CD4-positive, alpha-beta T cell treated with Interleukin-21 for 1 hour (primary cell): ENCODE measurements at regions not wholly inside any gene's neighbourhood (a gene's known extent, or its start where the extent isn't known, plus 50 kb on each side); places are given as distances from the start of the nearest gene placed in this dataset.
A peak's percentile ranks its signal among the peaks of the same experiment; 100 is the strongest.

Experiments
- DNase-seq: peaks from one replicate; pipeline ENCODE4 v3.0.0-alpha.2; 2020

DNA sequence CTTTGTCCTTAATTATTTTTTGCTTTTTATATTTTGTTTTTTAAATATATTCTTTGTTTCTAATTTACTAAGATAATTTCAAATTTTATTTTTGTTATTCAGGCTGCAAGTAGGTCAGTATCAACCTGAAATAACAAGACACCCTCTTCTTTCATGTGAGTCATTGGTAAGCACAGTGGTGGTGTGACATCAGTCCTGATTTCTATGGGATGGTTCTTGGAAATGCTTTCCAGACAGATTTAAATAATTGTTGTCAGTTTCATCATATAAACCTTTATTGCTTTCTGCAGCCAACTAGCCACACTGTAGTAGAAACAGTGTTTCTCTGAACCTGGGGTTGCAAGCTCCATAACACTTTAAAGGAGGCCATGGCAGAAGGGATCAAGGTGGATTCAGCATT is 157.5 kb upstream of the C21orf91 start:
- DNase-seq: no peak

DNA sequence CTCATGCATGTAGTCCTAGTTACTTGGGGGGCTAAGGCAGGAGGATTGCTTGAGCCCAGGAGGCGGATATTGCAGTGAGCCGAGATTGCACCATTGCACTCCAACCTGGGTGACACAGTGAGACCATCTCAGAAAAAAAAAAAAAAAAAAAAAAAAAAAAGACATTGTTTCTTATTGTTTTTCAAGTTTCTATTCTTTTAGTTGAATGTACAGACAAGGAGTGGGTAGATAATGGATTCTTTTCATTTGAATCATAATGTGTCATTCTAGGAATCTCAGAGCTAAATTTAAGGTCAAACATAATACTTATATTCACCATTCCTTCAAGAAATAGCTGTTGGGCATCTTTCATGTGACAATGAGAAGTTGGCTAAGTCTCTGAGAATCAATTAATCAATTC is 157.0 kb upstream of the C21orf91 start:
- no peak for DNase-seq

DNA sequence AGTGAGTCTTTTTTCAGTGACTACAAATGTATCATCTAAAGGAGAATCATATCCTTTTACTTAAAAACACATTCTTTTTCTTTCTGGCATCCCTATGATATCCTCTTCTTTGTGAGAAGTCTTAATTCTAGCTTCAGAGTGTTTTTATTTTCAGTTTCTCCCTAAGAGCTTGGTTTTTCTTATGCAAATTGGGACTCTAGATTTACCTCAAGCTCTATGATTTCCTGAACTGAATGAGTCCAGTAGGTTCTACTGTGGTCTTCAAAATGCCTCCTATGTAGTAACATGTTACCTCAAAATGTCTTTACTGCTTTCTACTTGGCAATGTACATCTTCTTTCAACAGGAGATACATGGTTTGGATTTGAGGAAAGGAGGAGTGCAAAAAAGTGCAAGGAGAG is 148.2 kb upstream of the C21orf91 start:
- no peak for DNase-seq

DNA sequence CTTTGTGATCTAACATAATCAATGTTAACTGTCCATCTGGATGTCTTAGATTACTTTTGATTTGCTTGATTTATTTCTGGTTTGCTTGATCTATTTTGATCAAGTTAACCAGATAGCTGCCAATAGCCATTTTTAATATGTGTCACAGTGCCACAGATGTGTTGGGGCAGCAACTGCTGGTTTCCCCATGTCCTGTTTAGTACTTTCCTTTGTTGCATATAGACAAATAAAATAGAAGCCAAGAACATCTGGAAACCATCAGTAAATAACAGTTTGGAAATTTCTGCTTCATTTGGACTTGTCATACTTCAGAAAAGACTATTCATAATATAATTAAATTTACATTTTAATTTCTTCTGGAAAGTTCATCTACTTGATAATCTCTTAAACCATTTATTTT is 145.6 kb upstream of the C21orf91 start:
- DNase-seq: no peak

DNA sequence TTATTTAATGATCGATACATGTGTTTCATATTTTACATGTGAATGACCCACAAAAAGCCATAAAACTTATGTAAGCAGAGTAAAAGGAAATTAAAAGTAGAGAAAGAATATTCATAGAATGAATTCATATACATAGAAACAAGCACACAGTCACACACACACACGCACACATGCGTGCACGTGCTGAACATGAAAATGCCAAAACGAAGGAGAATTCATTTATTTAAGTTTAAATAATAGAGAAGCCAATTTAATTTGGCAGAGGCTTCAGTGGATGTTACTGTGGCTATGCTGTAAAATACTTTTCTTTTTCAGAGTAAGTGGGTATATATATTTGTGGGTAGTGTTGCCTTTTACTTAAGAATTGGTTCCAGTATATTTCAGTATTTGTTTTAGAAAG is 145.0 kb upstream of the C21orf91 start:
- no peak for DNase-seq

DNA sequence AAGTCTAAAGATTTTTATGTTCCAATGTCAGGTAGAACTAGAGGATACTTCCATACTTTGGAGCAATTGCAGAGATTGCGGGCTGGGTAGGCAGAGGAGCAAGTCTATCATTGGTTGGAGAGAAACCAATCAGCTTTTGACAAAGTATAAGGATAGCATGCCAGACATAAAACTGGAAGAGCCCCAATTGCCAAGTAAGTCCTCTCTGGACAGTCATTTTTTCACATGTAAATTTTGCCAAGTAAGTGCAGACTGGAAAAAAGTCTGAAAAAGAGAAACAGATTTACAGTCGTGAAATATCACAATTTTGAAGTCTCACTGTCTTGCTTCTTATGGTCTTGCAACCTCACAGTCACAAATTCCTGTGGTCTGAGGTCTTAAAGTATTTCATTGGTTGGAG is 131.4 kb upstream of the C21orf91 start:
- no peak for DNase-seq

DNA sequence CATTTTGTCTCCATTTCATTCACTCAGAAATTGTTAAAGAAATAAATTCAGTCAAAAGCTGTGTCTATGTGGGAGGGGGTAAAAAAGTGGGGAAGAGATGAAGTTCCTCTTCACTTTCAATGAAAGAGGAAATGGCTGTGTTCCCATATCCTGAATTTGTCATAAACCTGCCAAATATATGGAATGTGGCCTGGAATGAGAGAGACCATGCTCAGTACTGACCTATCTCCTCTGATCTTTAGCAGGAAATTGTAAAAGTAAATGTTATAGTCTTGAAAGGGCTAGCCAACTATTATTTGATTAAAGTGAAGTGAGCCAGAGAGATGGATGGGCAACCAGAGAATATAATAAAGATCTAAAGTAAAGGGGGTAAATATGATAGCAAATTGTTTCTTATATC is 130.3 kb upstream of the C21orf91 start:
- DNase-seq: no peak

DNA sequence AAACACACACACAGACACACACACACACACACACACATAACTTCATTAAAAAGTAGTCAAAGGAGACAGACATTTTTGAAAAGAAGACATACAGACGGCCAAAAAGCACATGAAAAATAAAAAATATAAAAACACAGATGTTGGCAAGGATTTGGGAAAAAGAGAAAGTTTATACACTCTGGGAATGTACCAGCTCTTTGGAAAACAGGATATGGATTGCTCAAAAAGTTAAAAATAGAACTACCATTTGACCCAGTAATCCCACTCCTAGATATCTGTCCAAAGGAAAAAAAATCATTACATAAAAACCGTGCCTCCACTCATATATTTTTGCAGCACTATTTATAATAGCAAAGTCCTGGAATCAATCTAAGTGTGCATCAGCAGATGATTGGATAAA is 128.4 kb upstream of the C21orf91 start:
- no peak for DNase-seq

DNA sequence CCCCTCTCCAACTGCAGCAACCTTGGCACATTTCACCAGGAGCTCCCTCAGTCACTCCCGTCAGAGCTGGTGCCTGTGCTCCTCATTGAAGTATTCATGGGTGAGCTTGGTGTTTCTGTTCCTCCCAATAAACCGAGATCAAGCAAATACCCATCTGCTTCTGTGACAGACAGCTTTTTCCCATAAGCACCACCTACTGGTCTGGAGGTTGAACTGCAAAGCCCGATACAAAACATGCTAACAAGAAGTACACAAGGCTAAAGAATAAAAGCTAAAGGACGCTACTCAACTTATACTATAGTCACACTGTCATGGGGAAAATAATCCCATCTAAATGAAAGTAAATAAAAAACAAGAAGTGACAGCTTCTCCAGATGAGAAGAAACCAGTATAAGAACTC is 111.9 kb upstream of the C21orf91 start:
- peak; percentile 30 for DNase-seq

DNA sequence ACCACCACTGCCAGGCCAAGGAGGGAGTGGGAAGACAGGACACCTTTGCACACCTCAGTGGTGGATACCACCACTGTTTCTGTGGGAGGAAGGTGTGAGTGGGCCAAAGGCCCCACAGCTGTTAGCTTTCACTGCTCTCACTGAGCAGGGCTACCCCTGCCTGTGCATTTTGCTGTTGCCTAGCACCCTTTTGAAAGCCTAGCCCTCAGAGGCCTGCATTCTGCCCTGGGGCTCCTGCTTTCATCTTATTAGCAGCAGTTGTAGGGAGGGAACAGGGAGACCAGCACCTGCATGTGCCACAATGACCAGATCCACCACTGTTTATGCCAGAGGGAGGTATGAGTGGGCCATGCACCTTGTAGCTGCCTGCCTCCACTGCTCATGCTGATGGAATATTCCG is 110.9 kb upstream of the C21orf91 start:
- no peak for DNase-seq

DNA sequence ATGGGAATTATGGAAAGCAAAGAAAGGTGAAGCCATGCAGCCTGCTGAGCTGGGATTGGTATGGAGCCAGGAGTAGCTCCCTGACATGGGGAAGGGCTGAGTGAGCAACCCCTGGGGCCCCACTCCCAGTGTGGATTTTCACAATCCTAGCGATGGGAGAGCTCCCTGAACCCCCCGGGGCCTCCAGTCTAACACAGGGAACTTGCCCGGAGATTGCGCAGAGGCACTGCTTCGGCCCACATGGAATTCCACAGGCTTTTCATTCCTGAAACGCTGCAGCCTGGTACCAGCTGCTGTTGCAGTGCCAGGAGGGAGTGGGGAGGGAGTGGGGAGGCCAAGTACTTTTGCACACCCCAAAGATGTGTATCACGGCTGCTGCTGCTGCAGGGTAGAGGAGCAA is 110.4 kb upstream of the C21orf91 start:
- DNase-seq: no peak

DNA sequence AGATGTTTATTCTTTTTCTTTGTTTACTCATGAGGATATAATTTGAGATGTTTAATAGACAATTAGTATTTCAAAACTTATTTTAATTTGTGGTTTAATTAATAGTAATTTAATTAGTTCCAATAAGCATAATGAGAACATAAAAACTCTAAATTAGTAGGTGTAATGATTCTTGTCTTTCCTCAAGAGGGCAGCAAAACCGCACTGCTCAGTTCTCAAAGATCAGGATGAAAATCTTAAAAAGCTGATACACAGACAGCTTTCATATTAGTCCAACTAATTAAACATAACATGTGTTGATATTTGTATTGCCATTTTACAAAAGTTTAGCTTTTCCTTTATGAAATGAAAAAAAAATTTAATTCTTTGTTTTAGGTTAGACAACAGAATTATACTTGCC is 106.7 kb upstream of the C21orf91 start:
- DNase-seq: no peak

DNA sequence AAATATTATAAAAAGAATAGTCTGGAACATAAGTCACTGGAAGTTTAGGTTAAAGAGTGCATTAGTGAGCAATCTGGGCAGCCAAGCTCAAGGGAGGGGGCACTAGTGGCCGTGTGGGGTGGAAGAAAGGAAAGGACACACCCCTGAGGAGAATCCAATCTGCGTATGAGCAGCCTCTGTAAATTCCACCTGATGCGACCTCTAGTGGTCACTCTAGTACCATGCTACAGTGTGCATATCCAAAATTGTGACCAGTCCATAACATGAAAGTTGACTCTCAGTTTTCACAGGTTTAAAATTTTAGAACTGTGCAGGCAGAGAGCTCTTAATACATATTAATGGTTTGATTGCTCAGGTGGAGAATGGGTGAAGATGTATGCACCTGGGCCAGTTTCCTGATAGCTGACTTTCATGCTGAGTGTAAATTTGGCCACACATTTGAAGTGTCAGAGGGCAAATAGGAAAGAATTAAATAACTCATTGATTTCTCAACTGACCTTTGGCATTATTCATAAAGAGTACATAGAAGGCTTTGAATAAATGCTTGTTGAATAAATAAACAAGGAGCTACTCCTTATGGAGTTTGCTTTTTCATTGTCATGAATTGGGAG is 105.9 kb upstream of the C21orf91 start:
- DNase-seq: peak; percentile 64

DNA sequence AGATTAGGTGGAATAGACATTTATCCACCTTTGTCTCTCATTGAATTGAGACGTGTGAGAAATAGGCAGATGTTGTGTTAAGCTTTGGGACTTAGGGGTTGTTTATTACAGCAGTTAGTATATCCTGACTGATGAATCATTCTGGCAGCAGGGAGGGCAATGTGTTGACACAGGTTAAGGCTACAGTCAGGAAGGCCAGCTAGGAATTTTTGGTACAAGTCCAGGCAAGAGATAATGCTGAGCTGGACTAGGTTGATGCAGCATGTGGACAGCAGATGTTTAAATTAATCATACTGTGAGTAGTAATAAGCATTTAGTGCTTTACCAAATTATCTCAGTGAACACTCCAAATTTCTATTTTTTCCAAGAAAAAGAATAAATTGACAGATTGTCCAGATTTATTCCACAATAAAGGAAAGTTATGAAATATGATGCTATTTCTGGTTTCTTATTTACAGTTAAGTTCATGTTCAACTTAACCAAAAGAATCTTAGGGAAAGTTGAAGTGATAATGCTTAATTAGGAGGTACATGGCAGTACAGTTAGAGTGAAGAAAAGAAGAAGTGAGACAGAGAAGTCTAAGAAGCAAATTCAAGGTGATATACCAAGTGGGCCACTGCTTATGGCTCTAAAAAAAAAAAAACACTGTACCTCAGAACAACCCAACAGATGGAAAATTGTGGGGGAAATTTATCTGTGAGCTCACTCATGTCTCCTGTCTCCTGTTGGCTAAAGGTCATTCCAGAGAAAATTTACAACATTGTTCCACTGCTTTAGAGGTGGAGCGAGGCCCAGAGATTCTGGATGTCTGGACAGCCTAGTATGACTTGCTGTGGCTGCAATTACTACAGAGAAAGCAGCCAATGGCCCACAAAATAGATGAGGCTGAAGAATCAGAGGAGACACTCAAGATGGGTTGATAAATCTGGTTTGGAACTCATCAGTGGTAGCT is 102.7 kb upstream of the C21orf91 start:
- no peak for DNase-seq

DNA sequence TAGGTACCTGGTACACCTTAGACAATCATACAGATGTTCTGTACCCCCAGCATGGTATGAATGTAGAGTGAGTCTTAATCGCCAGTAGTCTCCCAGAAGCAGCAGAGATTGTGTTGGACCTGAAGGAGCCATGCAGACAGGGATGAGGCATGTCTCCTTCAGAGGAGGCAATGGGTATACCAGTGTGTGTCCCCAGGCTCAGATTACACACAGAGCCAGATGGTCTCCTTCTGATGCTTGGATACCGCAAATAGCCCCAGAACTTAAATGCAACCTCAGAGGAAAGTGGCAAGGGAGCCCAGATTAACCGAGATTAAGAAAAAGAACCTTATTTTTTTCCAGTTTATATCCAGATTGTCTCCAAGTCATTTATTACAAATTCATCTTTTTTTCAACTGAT is 96.8 kb upstream of the C21orf91 start:
- DNase-seq: no peak

DNA sequence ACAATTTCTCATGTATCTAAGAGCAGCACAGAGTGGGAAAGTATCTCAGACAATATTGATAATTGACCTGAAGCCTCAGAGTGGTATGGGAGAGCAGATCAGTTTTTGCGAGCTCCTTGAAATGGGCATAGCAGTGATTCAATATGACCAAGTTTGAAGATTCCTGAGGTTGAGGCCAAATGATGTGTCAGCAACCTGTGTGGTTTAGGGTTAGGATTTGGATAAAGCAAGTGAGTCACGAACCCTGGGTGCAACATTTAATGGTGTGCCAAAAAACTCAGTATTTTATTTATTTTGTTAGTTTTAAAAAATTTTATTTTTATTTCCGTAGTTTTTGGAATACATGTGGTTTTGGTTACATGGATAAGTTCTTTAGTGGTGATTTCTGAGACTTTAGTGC is 92.5 kb upstream of the C21orf91 start:
- no peak for DNase-seq

DNA sequence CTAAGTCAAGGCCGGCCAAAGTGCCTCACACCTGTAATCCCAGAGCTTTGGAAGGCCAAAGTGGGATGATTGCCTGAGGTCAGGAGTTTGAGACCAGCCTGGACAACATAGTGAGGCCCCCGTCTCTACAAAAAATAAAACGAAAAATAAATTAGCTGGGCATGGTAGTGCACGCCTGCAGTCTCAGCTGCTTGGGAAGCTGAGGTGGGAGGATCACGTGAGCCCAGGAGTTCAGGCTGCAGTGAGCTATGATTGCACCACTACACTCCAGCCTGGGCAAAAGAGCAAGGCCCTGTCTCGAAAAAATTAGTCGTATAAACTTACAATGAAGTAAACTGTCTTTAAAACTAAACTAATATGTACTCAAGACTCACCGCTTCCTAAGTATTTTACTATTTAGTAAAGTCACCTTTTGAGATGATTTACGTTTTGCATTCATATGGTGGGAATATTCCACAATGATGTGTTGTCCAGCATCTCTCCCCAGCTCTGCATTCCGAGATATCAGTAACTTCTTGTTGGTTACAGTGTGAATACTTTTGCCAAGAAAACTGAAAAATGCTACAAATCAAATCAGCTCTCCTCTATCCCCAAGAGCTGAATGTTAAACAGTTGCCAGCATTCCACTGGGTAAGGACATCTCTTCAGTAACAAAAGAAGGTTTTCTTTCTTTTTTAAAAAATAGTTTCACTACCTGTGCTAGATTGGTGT is 84.9 kb upstream of the C21orf91 start:
- DNase-seq: no peak

DNA sequence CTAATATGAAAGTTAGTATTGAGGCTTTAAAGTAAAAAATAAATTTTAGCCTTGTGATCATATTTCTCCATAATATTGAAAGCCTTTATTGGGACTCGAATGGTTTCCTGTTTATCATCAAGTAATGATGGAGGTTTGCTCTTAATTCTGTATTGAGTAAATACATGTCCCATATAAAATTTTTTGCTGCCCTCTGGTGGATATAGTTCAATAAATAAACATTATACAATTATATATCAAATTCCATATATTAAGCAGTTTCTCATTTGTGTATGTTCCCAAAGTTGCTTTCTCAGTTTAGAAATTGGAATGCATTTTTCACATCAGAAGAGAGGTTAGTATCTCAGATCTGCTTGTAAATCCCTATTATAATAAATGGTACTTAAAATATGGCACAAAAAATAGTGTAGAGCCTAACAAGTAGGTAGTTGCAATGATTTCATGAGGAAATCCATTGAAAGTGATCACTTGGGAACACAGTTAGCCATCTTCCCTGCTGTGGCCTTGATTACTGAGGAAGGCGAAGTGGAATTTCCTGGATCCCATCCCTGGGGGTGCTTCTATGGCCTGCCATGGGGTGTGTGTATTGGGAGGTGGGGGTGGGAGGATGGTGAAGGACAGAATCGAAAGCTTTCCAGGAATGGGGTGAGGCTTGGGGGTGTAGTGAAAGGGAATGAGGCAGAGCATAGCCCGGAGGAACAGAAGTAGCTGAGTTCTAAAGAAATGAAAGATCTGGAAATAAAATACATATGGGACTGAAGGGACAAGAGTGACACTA is 84.1 kb upstream of the C21orf91 start:
- peak; percentile 69 for DNase-seq

DNA sequence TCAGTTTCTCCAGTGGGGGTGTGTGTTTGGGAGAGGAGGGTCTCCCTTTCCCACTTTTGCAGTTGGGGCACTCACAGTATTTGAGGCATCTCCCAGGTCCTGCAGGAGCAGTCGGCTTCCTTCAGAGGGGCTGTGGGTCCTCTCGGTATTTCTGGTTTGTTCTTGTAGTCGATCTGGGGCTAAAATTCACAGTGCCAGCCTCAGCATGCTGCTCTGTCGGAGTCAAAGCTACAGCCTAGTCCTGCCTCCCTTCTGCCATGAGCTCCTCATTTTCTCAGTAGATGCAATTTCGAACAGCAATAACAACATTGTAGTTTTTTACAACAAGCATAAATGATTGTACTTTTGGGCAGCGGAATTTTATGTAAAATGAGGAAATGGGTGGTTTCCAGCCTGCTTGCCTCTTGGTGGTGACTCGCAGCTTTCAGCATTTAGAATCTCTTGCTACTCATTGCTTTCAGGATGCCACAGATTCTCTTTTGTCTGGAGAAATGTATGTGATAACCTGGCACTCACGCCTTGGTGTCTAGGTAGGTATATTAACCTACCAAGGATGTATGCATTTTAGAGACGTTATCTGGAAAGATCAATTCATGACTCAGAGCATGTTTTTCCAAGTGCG is 82.4 kb upstream of the C21orf91 start:
- DNase-seq: no peak

DNA sequence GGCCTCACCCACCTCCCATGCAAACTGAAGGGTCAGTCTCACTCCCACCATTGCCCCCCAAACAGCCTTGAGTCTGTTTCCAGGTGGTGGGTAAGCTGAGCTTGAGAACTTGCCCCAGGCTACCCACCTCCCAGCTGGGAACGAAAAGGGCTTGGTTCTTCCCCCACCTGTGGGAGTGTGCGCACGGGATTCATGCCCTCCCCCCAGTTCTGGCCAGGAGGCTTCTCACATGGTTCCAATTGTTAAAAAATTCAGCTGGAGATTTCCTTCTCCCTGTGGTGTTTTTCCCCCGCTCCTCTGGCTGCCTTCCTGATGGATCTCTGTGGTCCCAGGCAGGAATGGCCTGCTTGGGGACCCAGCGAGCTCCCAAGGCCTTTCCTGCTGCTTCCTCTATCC is 81.8 kb upstream of the C21orf91 start:
- no peak for DNase-seq

DNA sequence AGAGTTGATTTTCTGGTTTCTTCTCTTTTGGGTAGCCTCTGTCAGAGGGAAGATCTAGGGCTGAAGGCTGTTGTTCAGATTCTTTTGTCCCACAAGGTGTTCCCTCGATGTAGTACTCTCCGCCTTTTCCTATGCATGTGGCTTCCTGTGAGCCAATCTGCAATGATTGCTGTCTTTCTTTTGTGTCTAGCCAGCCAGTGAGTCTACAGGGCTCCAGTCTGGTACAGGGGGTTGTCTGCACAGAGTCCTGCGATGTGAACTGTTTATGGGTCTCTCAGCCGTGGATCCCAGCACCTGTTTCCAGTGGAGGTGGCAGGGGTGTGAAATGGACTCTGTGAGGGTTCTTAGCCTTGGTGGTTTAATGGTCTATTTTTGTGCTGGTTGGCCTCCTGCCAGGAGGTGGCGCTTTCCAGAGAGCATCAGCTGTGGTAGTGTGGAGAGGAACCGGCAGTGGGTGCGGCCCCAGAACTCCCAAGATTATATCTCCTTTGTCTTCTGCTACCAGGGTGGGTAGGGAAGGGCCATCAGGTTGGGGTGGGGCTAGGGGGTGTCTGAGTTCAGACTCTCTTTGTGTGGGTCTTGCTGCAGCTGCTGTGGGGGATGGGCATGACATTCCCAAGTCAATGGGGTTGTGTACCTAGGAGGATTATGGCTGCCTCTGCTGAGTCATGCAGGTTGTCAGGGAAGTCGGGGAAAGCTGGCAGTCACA is 81.3 kb upstream of the C21orf91 start:
- no peak for DNase-seq

DNA sequence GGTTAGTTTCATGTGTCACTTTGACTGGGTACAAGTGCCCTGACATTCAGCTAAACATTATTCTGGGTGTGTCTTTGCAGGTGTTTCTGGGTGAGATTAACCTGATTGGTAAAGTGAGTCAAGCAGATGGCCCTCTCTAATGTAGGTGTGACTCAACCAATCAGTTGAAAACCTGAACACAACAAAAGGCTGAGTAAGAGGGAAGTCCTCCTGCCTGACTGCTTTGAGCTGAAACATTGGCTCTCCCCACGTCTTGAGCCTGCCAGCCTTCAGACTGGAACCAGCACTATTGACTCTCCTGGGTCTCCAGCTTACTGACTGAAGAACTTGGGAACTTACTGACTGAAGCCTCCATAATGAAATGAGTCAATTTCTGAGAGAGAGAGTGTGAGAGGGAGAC is 70.0 kb upstream of the C21orf91 start:
- DNase-seq: no peak
